ENCODE measurements at regions not wholly inside any gene's neighbourhood (a gene's known extent, or its start where the extent isn't known, plus 50 kb on each side); places are given as distances from the start of the nearest gene placed in this dataset.

DNA sequence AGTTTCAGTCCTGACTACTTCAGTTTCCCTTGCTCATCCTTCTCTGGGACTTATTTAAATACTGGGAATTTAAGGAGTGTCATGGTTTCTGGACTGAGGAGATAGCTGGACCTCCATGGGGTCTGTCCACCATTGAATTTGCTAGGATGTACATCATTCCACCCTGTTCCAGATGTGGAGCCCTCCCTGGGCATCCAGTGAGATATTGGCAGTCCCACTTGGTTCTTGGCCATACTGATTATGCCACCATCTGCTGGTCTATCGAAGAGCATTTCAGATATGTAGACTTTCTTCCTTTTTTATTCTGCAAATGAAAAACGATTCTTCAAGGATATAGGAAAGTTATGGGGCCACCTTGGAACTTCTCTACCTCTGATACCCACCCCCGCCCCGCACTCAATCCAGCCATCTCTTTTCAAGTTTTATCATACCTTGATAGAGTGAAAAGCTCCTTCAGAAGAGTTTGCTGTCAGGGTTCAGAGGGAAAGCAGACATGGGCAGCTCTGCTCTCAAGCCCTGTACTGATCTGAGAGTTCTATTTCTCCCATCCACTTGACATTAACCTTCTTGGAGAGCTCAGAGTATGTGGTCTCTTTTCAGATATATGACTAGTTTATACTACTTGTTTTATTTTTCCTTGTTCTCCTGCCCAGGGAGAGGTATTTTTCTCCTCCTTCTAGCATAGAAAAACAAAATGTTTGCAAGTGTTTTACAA lies 490.7 kb upstream of the SGCD start:
- Histone ChIP-seq H3K27me3 (replicated peaks) (no peaks in the 10 kb centered on the region), H3K4me3 (ENCODE audit: low read depth, low read length) (no peak overlapping the region)
- in situ Hi-C loops (cut with HindIII; ENCODE audit: low pct_ligation_motif_present, low sequenced_read_pairs) = no loop called here

GRCh38 chr5:155838394-155838793 lies 488.6 kb upstream of the SGCD start:
- in situ Hi-C loops (cut with HindIII; ENCODE audit: low pct_ligation_motif_present, low sequenced_read_pairs) = no loop called here

More for the DNA sequence above, 490.7 kb upstream of the SGCD start:
- DNase-seq = no peak
- Histone ChIP-seq H3K36me3 (replicated peaks) (no peaks in the 10 kb centered on the region), H3K27ac (no peak overlapping the region)
- no peak for TF ChIP-seq CTCF (IDR thresholded peaks at IDR 0.05; ENCODE audit: low read depth, low read length, missing control alignments)

DNA sequence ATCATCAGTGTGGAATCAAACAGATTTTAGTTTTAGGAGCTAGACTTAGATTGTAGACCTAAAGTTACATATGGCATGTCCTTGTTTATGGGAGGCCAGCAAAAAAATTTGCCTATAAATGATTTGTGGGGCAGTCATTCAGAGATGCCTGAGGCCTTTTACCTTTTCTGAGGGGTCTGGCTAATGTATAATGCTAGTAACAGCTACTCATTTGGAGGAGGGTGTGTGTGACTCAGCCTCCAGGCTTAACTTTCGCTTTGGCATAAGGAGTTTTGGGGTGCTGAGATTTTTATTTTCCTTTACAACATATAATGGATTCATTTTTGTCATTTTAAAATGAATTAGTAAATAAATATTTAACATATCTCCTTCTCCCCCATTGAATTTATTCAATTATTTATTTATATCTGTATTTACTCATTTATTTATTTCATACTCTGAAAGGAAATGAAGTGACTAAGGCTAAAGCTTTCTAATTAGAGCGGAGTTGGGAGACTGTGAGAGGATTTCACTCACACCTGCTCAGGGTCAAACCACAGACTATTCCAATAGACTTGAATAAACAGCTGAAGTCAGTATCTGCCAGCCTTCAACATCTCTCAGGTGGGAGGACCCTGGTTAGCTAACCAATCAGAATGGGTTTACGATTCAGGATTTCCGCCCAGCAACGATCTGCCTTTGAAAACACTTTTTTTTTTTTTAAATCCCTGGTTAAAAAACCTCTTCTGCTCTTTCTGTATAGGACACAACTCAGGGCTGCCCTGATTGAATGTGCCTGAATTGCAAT lies 487.5 kb upstream of the SGCD start:
- DNase-seq = no peak

More at GRCh38 chr5:155838394-155838793, 488.6 kb upstream of the SGCD start:
- TF ChIP-seq CTCF (IDR thresholded peaks at IDR 0.05; ENCODE audit: low read depth, low read length, missing control alignments) = no peak
- no peak for DNase-seq
- H3K27ac ChIP-seq = no peak overlapping the region
- H3K27me3 ChIP-seq (replicated peaks) = no peaks in the 10 kb centered on the region
- no peaks in the 10 kb centered on the region for H3K36me3 ChIP-seq (replicated peaks)
- H3K4me3 ChIP-seq (ENCODE audit: low read depth, low read length) = no peak overlapping the region

DNA sequence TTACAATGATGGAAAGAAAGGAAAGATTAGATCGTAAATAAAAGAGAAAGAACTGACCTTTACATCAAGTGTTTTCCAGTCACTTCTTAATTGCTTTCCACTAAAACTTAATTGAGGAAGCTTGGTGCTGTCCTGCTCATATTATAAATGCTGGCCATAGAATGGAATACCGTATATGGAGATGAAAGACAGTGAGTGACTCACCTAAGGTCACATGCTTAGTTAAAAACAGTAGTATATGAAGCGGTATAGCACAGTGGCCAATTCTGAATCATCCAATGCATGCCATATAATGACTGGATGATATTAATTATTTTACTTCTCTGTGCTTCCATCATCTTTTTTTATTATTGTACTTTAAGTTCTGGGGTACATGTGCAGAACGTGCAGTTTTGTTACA lies 482.4 kb upstream of the SGCD start:
- H3K4me3 ChIP-seq (ENCODE audit: low read depth, low read length) = no peak overlapping the region
- in situ Hi-C loops (cut with HindIII; ENCODE audit: low pct_ligation_motif_present, low sequenced_read_pairs) = no loop called here

More for the DNA sequence above, 487.5 kb upstream of the SGCD start:
- Histone ChIP-seq H3K36me3 (replicated peaks) (no peaks in the 10 kb centered on the region), H3K27me3 (replicated peaks) (no peaks in the 10 kb centered on the region), H3K27ac (no peak overlapping the region), H3K4me3 (ENCODE audit: low read depth, low read length) (no peak overlapping the region)
- in situ Hi-C loops (cut with HindIII; ENCODE audit: low pct_ligation_motif_present, low sequenced_read_pairs) = no loop called here
- TF ChIP-seq CTCF (IDR thresholded peaks at IDR 0.05; ENCODE audit: low read depth, low read length, missing control alignments) = no peak

DNA sequence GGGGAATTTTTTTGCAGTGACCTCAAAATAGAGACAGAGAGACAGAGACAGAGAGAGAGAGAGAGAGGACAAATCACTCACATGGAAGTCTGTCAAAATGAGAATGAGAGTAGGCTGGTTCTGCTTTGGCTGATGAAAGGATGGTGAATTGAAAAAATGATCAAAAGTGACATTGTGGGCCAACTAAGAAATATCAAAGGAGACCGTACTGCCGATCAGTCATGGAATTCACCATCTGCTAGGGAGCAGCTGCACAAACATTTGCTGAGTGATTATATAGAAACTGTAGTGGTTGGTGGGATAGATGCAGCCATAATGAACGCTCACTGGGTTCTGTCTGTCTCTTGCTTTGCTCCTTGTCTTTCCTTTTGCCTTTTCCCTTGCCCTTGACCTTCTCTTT lies 476.6 kb upstream of the SGCD start:
- in situ Hi-C loops (cut with HindIII; ENCODE audit: low pct_ligation_motif_present, low sequenced_read_pairs) = no loop called here
- DNase-seq = no peak
- TF ChIP-seq CTCF (IDR thresholded peaks at IDR 0.05; ENCODE audit: low read depth, low read length, missing control alignments) = no peak
- Histone ChIP-seq H3K27ac (no peak overlapping the region), H3K27me3 (replicated peaks) (no peaks in the 10 kb centered on the region), H3K4me3 (ENCODE audit: low read depth, low read length) (no peak overlapping the region), H3K36me3 (replicated peaks) (no peaks in the 10 kb centered on the region)

More for the DNA sequence above, 482.4 kb upstream of the SGCD start:
- TF ChIP-seq CTCF (IDR thresholded peaks at IDR 0.05; ENCODE audit: low read depth, low read length, missing control alignments) = no peak
- Histone ChIP-seq H3K36me3 (replicated peaks) (no peaks in the 10 kb centered on the region), H3K27ac (no peak overlapping the region), H3K27me3 (replicated peaks) (no peaks in the 10 kb centered on the region)
- no peak for DNase-seq
